ENCODE measurements at regions not wholly inside any gene's neighbourhood (a gene's known extent, or its start where the extent isn't known, plus 50 kb on each side); places are given as distances from the start of the nearest gene placed in this dataset.

DNA sequence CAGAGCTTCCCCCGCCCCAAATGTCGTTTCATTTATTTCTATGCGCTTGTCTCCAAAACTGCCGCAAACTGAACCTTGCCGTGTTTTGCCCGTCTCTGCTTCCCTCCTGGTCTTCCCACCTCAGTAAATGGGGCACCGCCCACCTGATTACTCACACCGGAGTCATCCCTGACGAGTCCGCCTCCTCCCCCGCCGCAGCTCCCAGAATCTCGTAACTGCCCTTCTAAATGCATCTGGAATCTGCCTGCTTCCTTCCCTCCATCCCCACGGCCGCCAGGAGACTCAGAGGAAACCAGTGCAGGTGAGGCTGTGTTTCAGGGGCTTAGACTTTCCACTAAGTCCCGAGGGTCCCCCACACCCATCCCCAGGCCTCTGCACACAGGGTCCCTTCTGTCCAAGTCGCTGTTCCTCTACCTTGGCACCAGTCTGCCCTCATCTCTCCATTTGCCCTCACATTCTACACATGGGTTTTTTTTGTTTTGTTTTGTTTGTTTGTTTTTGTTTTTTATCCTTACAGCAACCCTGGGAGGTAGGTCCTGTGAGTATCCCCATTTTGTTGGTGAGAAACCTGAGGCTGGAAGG, 62.6 kb upstream of the PHF21B start:
- no peaks in the 10 kb centered on the region for H3K36me3 ChIP-seq (ENCODE audit: insufficient read depth, low read length, poor library complexity, severe bottlenecking)
- intact Hi-C loops (cut with micrococcal nuclease; ENCODE audit: unreplicated experiment) = no loop called here
- no TSS peak for BruUV-seq (replicated peaks)
- H3K9me3 ChIP-seq (ENCODE audit: low read depth, low read length, poor library complexity, severe bottlenecking) = no peaks in the 10 kb centered on the region
- TF ChIP-seq EZH2 (IDR thresholded peaks at IDR 0.05; ENCODE audit: borderline replicate concordance, low read depth, low read length, poor library complexity, severe bottlenecking) = no peak
- CTCF ChIA-PET = no interaction called here
- POLR2A ChIA-PET (ENCODE audit: low non-redundant PET) = no interaction called here
- H3K4me3 ChIP-seq (ENCODE audit: low read depth, low read length, poor library complexity, severe bottlenecking) = no peak overlapping the region
- H3K27me3 ChIP-seq (replicated peaks; ENCODE audit: insufficient read depth, low read depth, low read length, poor library complexity) = peaks cover 7% of the 10 kb centered on the region
- no peak overlapping the region for H3K27ac ChIP-seq (ENCODE audit: low read depth, low read length, poor library complexity, severe bottlenecking)
- no peaks in the 10 kb centered on the region for H3K4me1 ChIP-seq (ENCODE audit: insufficient read depth, low read length, poor library complexity, severe bottlenecking)
- DNase-seq (ENCODE audit: low spot score) = no peak

DNA sequence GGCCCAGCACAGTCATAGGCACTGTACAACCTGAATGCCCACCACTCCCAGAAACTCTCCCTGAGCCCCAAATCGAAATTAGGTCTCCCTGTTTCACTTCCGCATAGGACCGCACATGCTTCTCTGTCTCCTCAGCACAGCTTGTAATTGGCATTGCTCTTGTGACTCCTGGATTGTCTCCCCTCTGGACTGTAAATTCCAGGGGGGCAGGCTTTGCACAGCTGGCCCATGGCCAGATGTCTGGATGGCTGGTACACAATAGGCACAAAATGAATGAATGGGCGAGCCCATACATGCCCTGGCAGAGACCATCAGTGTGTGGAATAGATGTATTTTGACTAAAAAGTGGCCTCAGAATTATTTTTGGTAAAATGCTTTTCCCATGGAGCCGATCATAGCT, 63.3 kb upstream of the PHF21B start:
- H3K4me1 ChIP-seq (ENCODE audit: insufficient read depth, low read length, poor library complexity, severe bottlenecking) = no peaks in the 10 kb centered on the region
- H3K27me3 ChIP-seq (replicated peaks; ENCODE audit: insufficient read depth, low read depth, low read length, poor library complexity) = peaks cover 14% of the 10 kb centered on the region
- no peak for TF ChIP-seq EZH2 (IDR thresholded peaks at IDR 0.05; ENCODE audit: borderline replicate concordance, low read depth, low read length, poor library complexity, severe bottlenecking)
- TF ChIP-seq, protein P1, sequence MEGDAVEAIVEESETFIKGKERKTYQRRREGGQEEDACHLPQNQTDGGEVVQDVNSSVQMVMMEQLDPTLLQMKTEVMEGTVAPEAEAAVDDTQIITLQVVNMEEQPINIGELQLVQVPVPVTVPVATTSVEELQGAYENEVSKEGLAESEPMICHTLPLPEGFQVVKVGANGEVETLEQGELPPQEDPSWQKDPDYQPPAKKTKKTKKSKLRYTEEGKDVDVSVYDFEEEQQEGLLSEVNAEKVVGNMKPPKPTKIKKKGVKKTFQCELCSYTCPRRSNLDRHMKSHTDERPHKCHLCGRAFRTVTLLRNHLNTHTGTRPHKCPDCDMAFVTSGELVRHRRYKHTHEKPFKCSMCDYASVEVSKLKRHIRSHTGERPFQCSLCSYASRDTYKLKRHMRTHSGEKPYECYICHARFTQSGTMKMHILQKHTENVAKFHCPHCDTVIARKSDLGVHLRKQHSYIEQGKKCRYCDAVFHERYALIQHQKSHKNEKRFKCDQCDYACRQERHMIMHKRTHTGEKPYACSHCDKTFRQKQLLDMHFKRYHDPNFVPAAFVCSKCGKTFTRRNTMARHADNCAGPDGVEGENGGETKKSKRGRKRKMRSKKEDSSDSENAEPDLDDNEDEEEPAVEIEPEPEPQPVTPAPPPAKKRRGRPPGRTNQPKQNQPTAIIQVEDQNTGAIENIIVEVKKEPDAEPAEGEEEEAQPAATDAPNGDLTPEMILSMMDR (conservative IDR thresholded peaks at IDR 0.05; ENCODE audit: low read depth, low read length) = no peak
- intact Hi-C loops (cut with micrococcal nuclease; ENCODE audit: unreplicated experiment) = no loop called here
- no peak overlapping the region for H3K27ac ChIP-seq (ENCODE audit: low read depth, low read length, poor library complexity, severe bottlenecking)
- POLR2A ChIA-PET (ENCODE audit: low non-redundant PET) = no interaction called here
- no peak overlapping the region for H3K4me3 ChIP-seq (ENCODE audit: low read depth, low read length, poor library complexity, severe bottlenecking)
- H3K9me3 ChIP-seq (ENCODE audit: low read depth, low read length, poor library complexity, severe bottlenecking) = no peaks in the 10 kb centered on the region
- H3K36me3 ChIP-seq (ENCODE audit: insufficient read depth, low read length, poor library complexity, severe bottlenecking) = no peaks in the 10 kb centered on the region
- no TSS peak for BruUV-seq (replicated peaks)
- CTCF ChIA-PET = no interaction called here
- DNase-seq (ENCODE audit: low spot score) = no peak

DNA sequence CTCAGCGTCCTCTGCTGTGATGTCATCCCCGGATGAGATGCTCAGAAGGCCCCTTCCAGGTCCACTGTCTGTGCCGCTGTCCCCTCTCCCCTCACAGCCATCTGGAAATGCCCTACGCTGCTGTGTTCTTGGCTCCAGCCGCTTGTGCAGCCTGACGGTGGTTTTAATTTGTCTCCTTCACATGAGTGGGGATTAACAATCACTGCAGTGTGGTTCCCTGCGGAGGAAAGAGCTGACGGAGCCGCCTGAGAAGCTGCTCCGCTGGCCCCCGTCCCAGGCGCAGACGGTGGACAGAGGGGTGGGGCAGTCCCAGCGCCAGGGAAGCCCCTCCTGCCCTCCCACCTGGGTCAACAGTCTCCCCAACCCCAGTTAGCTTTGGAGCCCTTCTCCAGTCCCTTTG, 67.5 kb upstream of the PHF21B start:
- Histone ChIP-seq H3K4me3 (ENCODE audit: low read depth, low read length, poor library complexity, severe bottlenecking) (no peak overlapping the region), H3K9me3 (ENCODE audit: low read depth, low read length, poor library complexity, severe bottlenecking) (no peaks in the 10 kb centered on the region), H3K27ac (ENCODE audit: low read depth, low read length, poor library complexity, severe bottlenecking) (no peak overlapping the region), H3K4me1 (ENCODE audit: insufficient read depth, low read length, poor library complexity, severe bottlenecking) (no peaks in the 10 kb centered on the region), H3K36me3 (ENCODE audit: insufficient read depth, low read length, poor library complexity, severe bottlenecking) (no peaks in the 10 kb centered on the region), H3K27me3 (replicated peaks; ENCODE audit: insufficient read depth, low read depth, low read length, poor library complexity) (peaks cover 25% of the 10 kb centered on the region)
- intact Hi-C loops (cut with micrococcal nuclease; ENCODE audit: unreplicated experiment) = no loop called here
- BruUV-seq (replicated peaks) = no TSS peak
- CTCF ChIA-PET = no interaction called here
- no peak for TF ChIP-seq EZH2 (IDR thresholded peaks at IDR 0.05; ENCODE audit: borderline replicate concordance, low read depth, low read length, poor library complexity, severe bottlenecking)
- TF ChIP-seq, protein P1 (conservative IDR thresholded peaks at IDR 0.05; ENCODE audit: low read depth, low read length) = no peak
- POLR2A ChIA-PET (ENCODE audit: low non-redundant PET) = no interaction called here
- no peak for DNase-seq (ENCODE audit: low spot score)

DNA sequence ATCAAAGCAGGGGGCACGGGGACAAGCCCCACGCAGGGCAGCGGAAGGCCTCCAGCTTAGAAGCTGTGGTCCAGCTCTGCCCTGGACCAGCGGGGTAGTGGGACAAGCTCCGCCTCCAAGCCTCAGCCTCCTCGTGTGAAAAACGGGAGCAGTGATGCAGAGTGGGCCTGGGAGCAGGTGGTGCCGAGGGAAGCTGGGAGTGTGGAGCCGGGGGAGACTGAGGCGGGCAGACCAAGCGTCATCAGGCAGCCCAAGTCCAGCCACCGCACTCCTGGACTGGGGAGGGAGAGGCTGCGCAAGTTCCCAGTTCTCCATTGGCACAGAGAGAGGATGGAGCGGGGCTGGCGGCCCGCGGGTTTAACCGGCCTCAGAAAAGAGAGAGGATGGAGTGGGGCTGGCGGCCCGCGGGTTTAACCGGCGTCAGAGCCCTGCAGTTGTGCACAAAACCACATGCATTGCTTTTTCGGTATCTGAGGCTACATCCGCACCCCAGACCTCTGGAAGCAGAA, 68.1 kb upstream of the PHF21B start:
- BruUV-seq (replicated peaks) = no TSS peak
- Histone ChIP-seq H3K27ac (ENCODE audit: low read depth, low read length, poor library complexity, severe bottlenecking) (no peak overlapping the region), H3K9me3 (ENCODE audit: low read depth, low read length, poor library complexity, severe bottlenecking) (no peaks in the 10 kb centered on the region), H3K4me1 (ENCODE audit: insufficient read depth, low read length, poor library complexity, severe bottlenecking) (no peaks in the 10 kb centered on the region), H3K27me3 (replicated peaks; ENCODE audit: insufficient read depth, low read depth, low read length, poor library complexity) (peaks cover 25% of the 10 kb centered on the region), H3K36me3 (ENCODE audit: insufficient read depth, low read length, poor library complexity, severe bottlenecking) (no peaks in the 10 kb centered on the region), H3K4me3 (ENCODE audit: low read depth, low read length, poor library complexity, severe bottlenecking) (no peak overlapping the region)
- no peak for TF ChIP-seq EZH2 (IDR thresholded peaks at IDR 0.05; ENCODE audit: borderline replicate concordance, low read depth, low read length, poor library complexity, severe bottlenecking)
- TF ChIP-seq, protein P1 (conservative IDR thresholded peaks at IDR 0.05; ENCODE audit: low read depth, low read length) = no peak
- POLR2A ChIA-PET (ENCODE audit: low non-redundant PET) = no interaction called here
- intact Hi-C loops (cut with micrococcal nuclease; ENCODE audit: unreplicated experiment) = no loop called here
- CTCF ChIA-PET = no interaction called here
- no peak for DNase-seq (ENCODE audit: low spot score)

Measured in A673 (cell line).